H9 (cell line): ENCODE measurements at regions not wholly inside any gene's neighbourhood (a gene's known extent, or its start where the extent isn't known, plus 50 kb on each side); places are given as distances from the start of the nearest gene placed in this dataset.

Experiments
- DNase-seq: peaks from one replicate; pipeline ENCODE4 v3.0.0-alpha.2; 2017
- H2AFZ ChIP-seq: one replicate; pipeline ENCODE4 v1.6.1; 2013; ENCODE audit warnings: mild to moderate bottlenecking, low read length, control low read depth, moderate library complexity
- H2AK5ac ChIP-seq: 2 replicates; pipeline ENCODE4 v1.6.1; 2013; ENCODE audit warnings: low read length, control low read depth, mixed read lengths; ENCODE audit not compliant: insufficient read length
- H2BK120ac ChIP-seq: one replicate; pipeline ENCODE4 v1.6.1; 2013; ENCODE audit warnings: low read depth, mild to moderate bottlenecking, low read length, control low read depth, inconsistent platforms; ENCODE audit not compliant: poor library complexity, severe bottlenecking
- H2BK12ac ChIP-seq: 2 replicates; pipeline ENCODE4 v1.6.1; 2013; ENCODE audit warnings: low read length, control low read depth, mixed read lengths, low read depth; ENCODE audit not compliant: insufficient read length
- H2BK15ac ChIP-seq: 2 replicates; pipeline ENCODE4 v1.6.1; 2013; ENCODE audit warnings: low read depth, low read length, control low read depth
- H2BK20ac ChIP-seq: one replicate; pipeline ENCODE4 v1.6.1; 2013; ENCODE audit warnings: low read depth, mild to moderate bottlenecking, low read length, control low read depth, inconsistent platforms; ENCODE audit not compliant: poor library complexity, severe bottlenecking
- H2BK5ac ChIP-seq: 2 replicates; pipeline ENCODE4 v1.6.1; 2013; ENCODE audit warnings: low read length, control low read depth, mixed read lengths; ENCODE audit not compliant: insufficient read length
- H3K14ac ChIP-seq: 2 replicates; pipeline ENCODE4 v1.6.1; 2013; ENCODE audit warnings: low read length, control low read depth; ENCODE audit not compliant: insufficient read depth
- H3K18ac ChIP-seq: 2 replicates; pipeline ENCODE4 v1.6.1; 2013; ENCODE audit warnings: low read depth, mild to moderate bottlenecking, mixed read lengths, low read length, control low read depth; ENCODE audit not compliant: insufficient read length
- H3K23ac ChIP-seq: 2 replicates; pipeline ENCODE4 v1.6.1; 2013; ENCODE audit warnings: low read length, control low read depth, mixed read lengths, low read depth; ENCODE audit not compliant: insufficient read length
- H3K23me2 ChIP-seq: 2 replicates; pipeline ENCODE4 v1.6.1; 2013; ENCODE audit warnings: low read depth, mild to moderate bottlenecking, mixed read lengths, low read length, control low read depth; ENCODE audit not compliant: insufficient read length, poor library complexity, severe bottlenecking
- H3K27ac ChIP-seq: 2 replicates; pipeline ENCODE4 v1.5.1; 2013; ENCODE audit warnings: low read length, control low read depth, mixed read lengths, low read depth; ENCODE audit not compliant: insufficient read length
- H3K27me3 ChIP-seq: 2 replicates; pipeline ENCODE4 v1.6.1; 2013; ENCODE audit warnings: low read length, control low read depth, inconsistent platforms; ENCODE audit not compliant: insufficient read depth
- H3K4ac ChIP-seq: 2 replicates; pipeline ENCODE4 v1.6.1; 2013; ENCODE audit warnings: low read depth, mild to moderate bottlenecking, control low read depth, inconsistent platforms, low read length, moderate library complexity
- H3K4me1 ChIP-seq: 2 replicates; pipeline ENCODE4 v1.6.1; 2013; ENCODE audit warnings: low read length, control low read depth, inconsistent platforms; ENCODE audit not compliant: insufficient read depth
- H3K4me2 ChIP-seq: 2 replicates; pipeline ENCODE4 v1.6.1; 2013; ENCODE audit warnings: low read length, control low read depth, mixed read lengths; ENCODE audit not compliant: insufficient read length, insufficient read depth
- H3K56ac ChIP-seq: 2 replicates; pipeline ENCODE4 v1.6.1; 2013; ENCODE audit warnings: low read depth, mild to moderate bottlenecking, mixed read lengths, low read length, control low read depth; ENCODE audit not compliant: insufficient read length
- H3K79me1 ChIP-seq: 2 replicates; pipeline ENCODE4 v1.6.1; 2013; ENCODE audit warnings: low read depth, mild to moderate bottlenecking, moderate library complexity, low read length, control low read depth, inconsistent platforms; ENCODE audit not compliant: insufficient read depth, poor library complexity, severe bottlenecking
- H3K79me2 ChIP-seq: 2 replicates; pipeline ENCODE4 v1.6.1; 2013; ENCODE audit warnings: low read length, control low read depth, inconsistent platforms; ENCODE audit not compliant: insufficient read depth
- H3K9ac ChIP-seq: 2 replicates; pipeline ENCODE4 v1.6.1; 2013; ENCODE audit warnings: low read length, control low read depth, mixed read lengths; ENCODE audit not compliant: insufficient read length; ENCODE audit errors: extremely low read depth
- H3K9me3 ChIP-seq: one replicate; pipeline ENCODE4 v1.6.1; 2013; ENCODE audit warnings: low read depth, low read length, inconsistent platforms; ENCODE audit not compliant: control insufficient read depth
- H3T11ph ChIP-seq: one replicate; pipeline ENCODE4 v1.6.1; 2013; ENCODE audit warnings: mild to moderate bottlenecking, low read length, control low read depth, inconsistent platforms
- H4K20me1 ChIP-seq: one replicate; pipeline ENCODE4 v1.6.1; 2013; ENCODE audit not compliant: control insufficient read depth, insufficient read length, insufficient read depth
- H4K5ac ChIP-seq: 2 replicates; pipeline ENCODE4 v1.6.1; 2013; ENCODE audit warnings: low read depth, mild to moderate bottlenecking, mixed read lengths, low read length, control low read depth; ENCODE audit not compliant: insufficient read length
- H4K8ac ChIP-seq: replicated peaks from 2 replicates; pipeline ENCODE4 v1.6.1; 2013; ENCODE audit warnings: low read length, control low read depth, mixed read lengths, low read depth; ENCODE audit not compliant: insufficient read length
- H4K91ac ChIP-seq: 2 replicates; pipeline ENCODE4 v1.6.1; 2013; ENCODE audit warnings: low read depth, mild to moderate bottlenecking, moderate library complexity, mixed read lengths, low read length, control low read depth; ENCODE audit not compliant: insufficient read length
- H3K27ac Mint-ChIP-seq, 3 experiments: 2 replicates in 2 of 3; 3 replicates in 1 of 3; pipeline ENCODE4 v1.8.0; 2020 to 2021; ENCODE audit warnings: mixed read lengths in 3 of 3, mild to moderate bottlenecking in 1 of 3, moderate library complexity in 1 of 3
- H3K27me3 Mint-ChIP-seq: 2 replicates; pipeline ENCODE4 v1.8.0; 2021; ENCODE audit warnings: low read depth, mild to moderate bottlenecking, moderate library complexity, mixed read lengths
- H3K36me3 Mint-ChIP-seq, 3 experiments: 2 replicates in 2 of 3; 3 replicates in 1 of 3; pipeline ENCODE4 v1.8.0; 2020 to 2021; ENCODE audit warnings: low read depth in 3 of 3, mixed read lengths in 3 of 3; ENCODE audit not compliant: insufficient read depth in 1 of 3
- H3K4me1 Mint-ChIP-seq, 2 experiments: 2 replicates each; pipeline ENCODE4 v1.8.0; 2020; ENCODE audit warnings: mixed read lengths in 2 of 2
- H3K4me3 Mint-ChIP-seq, 2 experiments: 2 replicates in 1 of 2; 3 replicates in 1 of 2; pipeline ENCODE4 v1.8.0; 2020 to 2021; ENCODE audit warnings: mild to moderate bottlenecking in 2 of 2, mixed read lengths in 2 of 2, moderate library complexity in 1 of 2
- H3K9me3 Mint-ChIP-seq, 2 experiments: 2 replicates in 1 of 2; 3 replicates in 1 of 2; pipeline ENCODE4 v1.8.0; 2020; ENCODE audit warnings: mild to moderate bottlenecking in 2 of 2, mixed read lengths in 2 of 2, moderate library complexity in 1 of 2
- CTCF ChIP-seq: fragments of 200-600 bp; sonication (generic); conservative IDR thresholded peaks from 3 replicates; pipeline ENCODE4 v1.8.0; 2021; ENCODE audit warnings: antibody characterized with exemption, mild to moderate bottlenecking
- WGBS: extraction: QIAGEN DNeasy Blood & Tissue Kit; methylation state at CpG from one replicate; pipeline ENCODE4 v1.1.7; 2013; ENCODE audit warnings: missing lambda C conversion rate, low lambda C conversion rate, mixed read lengths; ENCODE audit not compliant: insufficient read length; ENCODE audit errors: extremely low coverage; 5-methylcytosine and 5-hydroxymethylcytosine counted together

GRCh38 chr12:58567189-58567588 lies 353.1 kb downstream of the LRIG3 start:
- DNase-seq, result no peak
- no peak overlapping the region for H2BK5ac ChIP-seq
- H3K9me3 ChIP-seq, result no peaks in the 10 kb centered on the region
- H4K5ac ChIP-seq, result no peak overlapping the region
- no peaks in the 10 kb centered on the region for H3K4me1 Mint-ChIP-seq
- no peak overlapping the region for H3K18ac ChIP-seq
- no peak overlapping the region for H3K27ac Mint-ChIP-seq
- no peaks in the 10 kb centered on the region for H3K9me3 Mint-ChIP-seq
- no peak overlapping the region for H3K4me2 ChIP-seq
- H3K4ac ChIP-seq, result no peak overlapping the region
- no peak overlapping the region for H2AFZ ChIP-seq
- H3K14ac ChIP-seq, result no peak overlapping the region
- H4K91ac ChIP-seq, result no peak overlapping the region
- no CpG with 5 or more reads among the region's 1 CpG for WGBS
- no peak overlapping the region for H2AK5ac ChIP-seq
- H3K27me3 Mint-ChIP-seq, result no peaks in the 10 kb centered on the region
- no peaks in the 10 kb centered on the region for H3K4me1 ChIP-seq
- no peaks in the 10 kb centered on the region for H3K23me2 ChIP-seq
- no peak overlapping the region for H3K27ac ChIP-seq
- no peak overlapping the region for H3K9ac ChIP-seq
- H3K79me2 ChIP-seq, result no peaks in the 10 kb centered on the region
- TF ChIP-seq CTCF, result no peak
- H3K27me3 ChIP-seq, result no peaks in the 10 kb centered on the region
- H4K20me1 ChIP-seq, result no peaks in the 10 kb centered on the region
- no peak overlapping the region for H3K23ac ChIP-seq
- H3K36me3 Mint-ChIP-seq, result no peaks in the 10 kb centered on the region
- no peak overlapping the region for H2BK15ac ChIP-seq
- H3K4me3 Mint-ChIP-seq, result no peak overlapping the region
- H3T11ph ChIP-seq, result no peak overlapping the region
- H4K8ac ChIP-seq, result no peak overlapping the region
- H2BK120ac ChIP-seq, result no peak overlapping the region
- no peak overlapping the region for H3K56ac ChIP-seq
- H3K79me1 ChIP-seq, result no peaks in the 10 kb centered on the region
- no peak overlapping the region for H2BK20ac ChIP-seq
- no peak overlapping the region for H2BK12ac ChIP-seq
